Astrocyte of the cerebellum (primary cell): ENCODE measurements at regions not wholly inside any gene's neighbourhood (a gene's known extent, or its start where the extent isn't known, plus 50 kb on each side); places are given as distances from the start of the nearest gene placed in this dataset.

ENCODE experiments used
- DNase-seq: peaks from one replicate; pipeline ENCODE4 v3.0.0-alpha.2; 2011; ENCODE audit warnings: low read depth
- H3K4me3 ChIP-seq: 2 replicates; pipeline ENCODE4 v1.5.1; 2011; ENCODE audit warnings: mild to moderate bottlenecking, low read depth, low read length, moderate library complexity
- CTCF ChIP-seq: IDR thresholded peaks from 2 replicates; pipeline ENCODE4 v1.5.1; 2012; ENCODE audit warnings: low read length, low read depth, moderate library complexity, mild to moderate bottlenecking; ENCODE audit errors: missing control alignments
- in situ Hi-C: cut with HindIII; loops from 2 replicates; pipeline ENCODE4 v1.10.0; 2017; ENCODE audit warnings: low sequenced_read_pairs

DNA sequence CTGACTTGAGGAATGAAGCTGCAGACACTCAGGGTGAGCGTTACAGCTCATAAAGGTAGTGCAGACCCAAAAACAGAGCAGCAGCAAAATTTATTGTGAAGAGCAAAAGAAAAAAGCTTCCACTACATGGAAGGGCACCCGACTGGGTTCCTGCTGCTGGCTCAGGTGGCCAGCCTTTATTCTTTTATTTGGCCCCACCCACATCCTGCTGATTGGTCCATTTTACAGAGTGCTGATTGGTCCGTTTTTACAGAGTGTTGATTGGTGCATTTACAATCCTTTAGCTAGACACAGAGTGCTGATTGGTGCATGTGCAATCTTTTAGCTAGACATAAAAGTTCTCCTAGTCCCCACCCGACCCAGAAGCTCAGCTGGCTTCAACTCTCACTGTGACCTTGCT lies 95.3 kb upstream of the STMND1 start:
- in situ Hi-C loops = no loop called here
- no peak for TF ChIP-seq CTCF
- DNase-seq = no peak

DNA sequence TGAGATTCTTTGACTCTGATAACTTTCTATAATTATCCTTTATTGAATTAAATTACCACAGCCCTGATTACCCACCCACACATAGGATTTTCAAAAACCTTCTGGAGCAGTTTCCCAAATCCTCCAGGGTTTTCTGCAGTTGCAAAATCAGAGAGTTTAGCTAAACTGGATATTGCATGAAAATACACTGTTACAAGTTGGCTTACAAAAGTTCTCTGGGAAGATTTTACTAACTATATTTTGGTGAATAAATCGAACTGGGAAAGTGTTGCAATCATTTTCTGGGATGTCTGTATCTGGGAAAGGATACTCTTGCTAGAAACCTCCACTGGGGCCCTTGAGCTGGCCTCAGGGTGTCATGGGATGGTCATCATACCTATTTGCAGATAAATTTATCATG lies 97.6 kb upstream of the STMND1 start:
- DNase-seq = no peak
- no peak overlapping the region for H3K4me3 ChIP-seq
- in situ Hi-C loops = no loop called here
- TF ChIP-seq CTCF = no peak

More for the DNA sequence above, 95.3 kb upstream of the STMND1 start:
- no peak overlapping the region for H3K4me3 ChIP-seq

GRCh38 chr6:17002123-17002522 lies 99.7 kb upstream of the STMND1 start:
- in situ Hi-C loops = no loop called here
- no peak overlapping the region for H3K4me3 ChIP-seq
- TF ChIP-seq CTCF = no peak
- no peak for DNase-seq

DNA sequence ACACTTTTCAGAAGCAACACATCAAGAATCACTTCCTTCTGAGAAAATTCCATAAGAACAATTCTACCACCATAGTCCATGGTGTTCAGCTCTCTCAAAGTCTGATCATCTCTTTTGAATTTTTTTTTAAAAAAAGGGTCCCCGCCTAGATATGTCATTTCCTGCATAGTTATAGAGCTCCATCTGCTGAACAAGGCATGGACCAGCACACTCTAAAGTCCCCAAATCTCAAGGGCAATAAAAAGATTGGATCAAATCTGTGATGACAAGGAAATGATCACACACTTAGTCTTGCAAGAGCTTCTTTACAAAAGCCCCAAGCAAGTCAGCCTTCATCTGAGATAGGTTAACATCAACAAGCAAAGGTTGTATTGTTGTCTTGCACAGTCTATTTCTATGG lies 100.7 kb upstream of the STMND1 start:
- no peak overlapping the region for H3K4me3 ChIP-seq
- DNase-seq = no peak
- TF ChIP-seq CTCF = peak; percentile 34
- in situ Hi-C loops = no loop called here

GRCh38 chr6:16999491-17000436 lies 102.1 kb upstream of the STMND1 start:
- DNase-seq = peak; percentile 59
- in situ Hi-C loops = no loop called here
- no peak overlapping the region for H3K4me3 ChIP-seq
- TF ChIP-seq CTCF = no peak

- in situ Hi-C loops = no loop called here
- TF ChIP-seq CTCF = no peak
- no peak for DNase-seq
- H3K4me3 ChIP-seq = no peak overlapping the region
Measured at GRCh38 chr6:16998461-16998860, 103.4 kb upstream of the STMND1 start.
